ENCODE measurements at regions not wholly inside any gene's neighbourhood (a gene's known extent, or its start where the extent isn't known, plus 50 kb on each side); places are given as distances from the start of the nearest gene placed in this dataset.

GRCh38 chr4:163665521-163666331 lies 171.2 kb downstream of the TMA16 start:
- CTCF ChIA-PET, result no interaction called here
- POLR2A ChIA-PET, result no interaction called here
- no peak for TF ChIP-seq CTCF (IDR thresholded peaks at IDR 0.05; ENCODE audit: insufficient read depth, low read depth, low read length)
- no peak for DNase-seq (ENCODE audit: low read depth)
- H3K36me3 ChIP-seq (ENCODE audit: control insufficient read depth, insufficient read depth, low read length), result no peaks in the 10 kb centered on the region
- no peaks in the 10 kb centered on the region for H3K27me3 ChIP-seq (ENCODE audit: control insufficient read depth, insufficient read depth, low read length)
- no peak overlapping the region for H3K4me3 ChIP-seq (ENCODE audit: low read depth, low read length)

- POLR2A ChIA-PET, result no interaction called here
- Histone ChIP-seq H3K4me3 (ENCODE audit: low read depth, low read length) (no peak overlapping the region), H3K36me3 (ENCODE audit: control insufficient read depth, insufficient read depth, low read length) (no peaks in the 10 kb centered on the region), H3K27me3 (ENCODE audit: control insufficient read depth, insufficient read depth, low read length) (no peaks in the 10 kb centered on the region)
- DNase-seq (ENCODE audit: low read depth), result no peak
- CTCF ChIA-PET, result interaction anchor here (0.7 kb wide), 1 partner anchor 14 kb away, joined by 3 read pairs; no protein-coding TSS in a partner anchor
- no peak for TF ChIP-seq CTCF (IDR thresholded peaks at IDR 0.05; ENCODE audit: insufficient read depth, low read depth, low read length)
Measured at GRCh38 chr4:163666332-163666873, 171.9 kb downstream of the TMA16 start.

GRCh38 chr4:163672751-163673150 lies 178.3 kb downstream of the TMA16 start:
- DNase-seq (ENCODE audit: low read depth), result no peak
- H3K4me3 ChIP-seq (ENCODE audit: low read depth, low read length), result no peak overlapping the region
- CTCF ChIA-PET, result no interaction called here
- TF ChIP-seq CTCF (IDR thresholded peaks at IDR 0.05; ENCODE audit: insufficient read depth, low read depth, low read length), result no peak
- POLR2A ChIA-PET, result no interaction called here
- H3K27me3 ChIP-seq (ENCODE audit: control insufficient read depth, insufficient read depth, low read length), result no peaks in the 10 kb centered on the region
- H3K36me3 ChIP-seq (ENCODE audit: control insufficient read depth, insufficient read depth, low read length), result no peaks in the 10 kb centered on the region

- DNase-seq (ENCODE audit: low read depth), result no peak
Measured at GRCh38 chr4:163673848-163674697, 179.6 kb downstream of the TMA16 start.

More at GRCh38 chr4:163673848-163674697, 179.6 kb downstream of the TMA16 start:
- no peaks in the 10 kb centered on the region for H3K27me3 ChIP-seq (ENCODE audit: control insufficient read depth, insufficient read depth, low read length)
- H3K36me3 ChIP-seq (ENCODE audit: control insufficient read depth, insufficient read depth, low read length), result no peaks in the 10 kb centered on the region
- ChIA-PET POLR2A (no interaction called here), CTCF (interaction anchor here (0.9 kb wide), 1 partner anchor 19 kb away, joined by 3 read pairs; no protein-coding TSS in a partner anchor)
- no peak overlapping the region for H3K4me3 ChIP-seq (ENCODE audit: low read depth, low read length)
- TF ChIP-seq CTCF (IDR thresholded peaks at IDR 0.05; ENCODE audit: insufficient read depth, low read depth, low read length), result no peak

All from BJ (cell line).